ENCODE measurements at regions not wholly inside any gene's neighbourhood (a gene's known extent, or its start where the extent isn't known, plus 50 kb on each side); places are given as distances from the start of the nearest gene placed in this dataset.

GRCh38 chrX:34866646-34867045 is 76.0 kb upstream of the FAM47B start:
- TF ChIP-seq FOS (IDR thresholded peaks at IDR 0.05; ENCODE audit: borderline replicate concordance, insufficient read depth, low read length) (no peak), CTCF (IDR thresholded peaks at IDR 0.05; ENCODE audit: extremely low read depth in 1 of 2, insufficient read depth in 1 of 2, low read depth in 1 of 2, low read length in 2 of 2) (no peak), MYC (IDR thresholded peaks at IDR 0.05; ENCODE audit: low read depth, low read length) (no peak), EZH2 (IDR thresholded peaks at IDR 0.05; ENCODE audit: borderline replicate concordance, low read depth, low read length, severe bottlenecking) (no peak), GATA2 (IDR thresholded peaks at IDR 0.05; ENCODE audit: insufficient read depth, insufficient read length, low read depth, low read length) (no peak), MAX (IDR thresholded peaks at IDR 0.05; ENCODE audit: insufficient read depth, insufficient read length) (no peak), POLR2A (IDR thresholded peaks at IDR 0.05; ENCODE audit: low read depth, low read length) (no peak)

Data from endothelial cell of umbilical vein (primary cell).